Parathyroid adenoma (tissue), 2 donors: ENCODE measurements at regions not wholly inside any gene's neighbourhood (a gene's known extent, or its start where the extent isn't known, plus 50 kb on each side); places are given as distances from the start of the nearest gene placed in this dataset.

Source experiments
- H2AFZ ChIP-seq: fragments of 300-600 bp; sonication (generic); one replicate; pipeline ENCODE4 v1.7.0; 2017; ENCODE audit warnings: antibody characterized with exemption, mild to moderate bottlenecking
- H3K27ac ChIP-seq: fragments of 300-600 bp; sonication (generic); one replicate; pipeline ENCODE4 v1.7.0; 2017
- H3K27me3 ChIP-seq: fragments of 300-600 bp; sonication (generic); one replicate; pipeline ENCODE4 v1.7.0; 2017; ENCODE audit warnings: low read length; ENCODE audit not compliant: control insufficient read depth, insufficient read depth
- H3K36me3 ChIP-seq: fragments of 300-600 bp; sonication (generic); one replicate; pipeline ENCODE4 v1.7.0; 2017; ENCODE audit warnings: low read length; ENCODE audit not compliant: control insufficient read depth, insufficient read depth
- H3K4me1 ChIP-seq: fragments of 300-600 bp; sonication (generic); one replicate; pipeline ENCODE4 v1.7.0; 2017; ENCODE audit warnings: control low read depth
- H3K4me2 ChIP-seq: fragments of 300-600 bp; sonication (generic); one replicate; pipeline ENCODE4 v1.7.0; 2017; ENCODE audit warnings: low read length
- H3K4me3 ChIP-seq: fragments of 300-600 bp; sonication (generic); one replicate; pipeline ENCODE4 v1.7.0; 2017; ENCODE audit warnings: low read depth, low read length
- H3K79me2 ChIP-seq: fragments of 300-600 bp; sonication (generic); one replicate; pipeline ENCODE4 v1.7.0; 2017; ENCODE audit warnings: control low read depth
- H3K9ac ChIP-seq: fragments of 300-600 bp; sonication (generic); one replicate; pipeline ENCODE4 v1.7.0; 2017; ENCODE audit warnings: mild to moderate bottlenecking
- H3K9me3 ChIP-seq: fragments of 300-600 bp; sonication (generic); one replicate; pipeline ENCODE4 v1.7.0; 2017; ENCODE audit warnings: low read length; ENCODE audit not compliant: control insufficient read depth
- CTCF ChIP-seq: fragments of 300-600 bp; sonication (generic); IDR thresholded peaks from one replicate; pipeline ENCODE4 v1.7.0; 2017; ENCODE audit warnings: antibody characterized with exemption, mild to moderate bottlenecking
- donor health status: primary hyperparathyroidism.

DNA sequence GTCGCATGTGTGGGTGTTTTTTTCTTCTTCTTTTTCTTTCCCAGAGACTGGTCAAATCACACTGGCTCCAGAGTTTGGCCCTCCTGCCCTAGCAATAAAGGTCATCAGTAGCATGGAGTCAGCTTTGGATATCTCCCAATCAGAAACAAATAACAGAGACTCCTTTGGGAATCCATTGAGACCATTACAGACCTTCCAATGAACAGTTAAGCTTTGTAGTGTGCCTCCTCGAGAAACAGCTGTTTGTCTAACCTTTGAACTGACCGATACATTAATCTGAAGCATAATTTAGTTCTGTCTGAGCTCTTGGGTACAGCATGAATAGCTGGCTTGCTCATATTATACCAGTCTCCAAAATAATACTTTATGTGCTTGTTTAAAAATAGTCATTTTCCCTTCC, 1103.2 kb downstream of the GATA3 start:
- Histone ChIP-seq H3K27me3 (no peaks in the 10 kb centered on the region), H3K4me1 (no peaks in the 10 kb centered on the region), H3K9me3 (no peaks in the 10 kb centered on the region), H3K27ac (no peak overlapping the region), H2AFZ (no peak overlapping the region), H3K36me3 (no peaks in the 10 kb centered on the region), H3K79me2 (no peaks in the 10 kb centered on the region), H3K4me3 (no peak overlapping the region), H3K4me2 (no peak overlapping the region), H3K9ac (no peak overlapping the region)
- no peak for TF ChIP-seq CTCF

DNA sequence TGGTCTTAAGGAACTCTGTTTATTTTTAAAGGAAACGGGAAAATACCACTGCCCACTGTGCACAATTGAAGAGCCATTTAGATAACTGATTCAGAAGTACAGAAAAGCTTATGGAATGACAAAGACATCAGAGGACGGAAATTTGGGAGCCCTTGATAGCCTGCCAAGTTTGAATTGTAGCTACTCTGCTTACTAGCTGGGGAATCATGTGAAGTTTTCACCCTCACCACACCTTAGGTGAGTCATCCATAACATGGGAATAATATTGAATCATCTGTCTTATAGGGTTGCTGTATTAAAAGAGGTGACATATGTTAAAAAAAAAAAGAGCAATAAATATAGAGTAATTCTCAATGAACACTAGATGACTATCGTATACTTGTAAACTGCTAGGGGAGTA, 1104.2 kb downstream of the GATA3 start:
- H3K4me2 ChIP-seq = no peak overlapping the region
- no peak overlapping the region for H3K9ac ChIP-seq
- no peaks in the 10 kb centered on the region for H3K9me3 ChIP-seq
- no peaks in the 10 kb centered on the region for H3K79me2 ChIP-seq
- H3K4me1 ChIP-seq = no peaks in the 10 kb centered on the region
- H2AFZ ChIP-seq = no peak overlapping the region
- TF ChIP-seq CTCF = no peak
- no peaks in the 10 kb centered on the region for H3K36me3 ChIP-seq
- H3K27me3 ChIP-seq = no peaks in the 10 kb centered on the region
- H3K4me3 ChIP-seq = no peak overlapping the region
- H3K27ac ChIP-seq = no peak overlapping the region

- H3K9me3 ChIP-seq = no peaks in the 10 kb centered on the region
- H3K4me3 ChIP-seq = no peak overlapping the region
- no peaks in the 10 kb centered on the region for H3K79me2 ChIP-seq
- no peak overlapping the region for H3K4me2 ChIP-seq
- H3K27ac ChIP-seq = no peak overlapping the region
- H2AFZ ChIP-seq = no peak overlapping the region
- no peaks in the 10 kb centered on the region for H3K27me3 ChIP-seq
- H3K36me3 ChIP-seq = no peaks in the 10 kb centered on the region
- H3K9ac ChIP-seq = no peak overlapping the region
- no peak for TF ChIP-seq CTCF
- H3K4me1 ChIP-seq = no peaks in the 10 kb centered on the region
Measured at GRCh38 chr10:9160275-9160674, 1105.8 kb downstream of the GATA3 start.

- no peaks in the 10 kb centered on the region for H3K27me3 ChIP-seq
- no peak for TF ChIP-seq CTCF
- H3K4me1 ChIP-seq = no peaks in the 10 kb centered on the region
- H3K9ac ChIP-seq = no peak overlapping the region
- H2AFZ ChIP-seq = no peak overlapping the region
- no peaks in the 10 kb centered on the region for H3K9me3 ChIP-seq
- H3K79me2 ChIP-seq = no peaks in the 10 kb centered on the region
- no peaks in the 10 kb centered on the region for H3K36me3 ChIP-seq
- H3K4me2 ChIP-seq = no peak overlapping the region
- no peak overlapping the region for H3K4me3 ChIP-seq
- H3K27ac ChIP-seq = no peak overlapping the region
Measured at GRCh38 chr10:9163699-9164098, 1109.2 kb downstream of the GATA3 start.

GRCh38 chr10:9166770-9167169, 1112.3 kb downstream of the GATA3 start:
- Histone ChIP-seq H3K4me3 (no peak overlapping the region), H3K27ac (no peak overlapping the region), H3K9ac (no peak overlapping the region), H3K27me3 (no peaks in the 10 kb centered on the region), H3K4me2 (no peak overlapping the region), H3K9me3 (no peaks in the 10 kb centered on the region), H3K36me3 (no peaks in the 10 kb centered on the region), H3K79me2 (no peaks in the 10 kb centered on the region), H3K4me1 (no peaks in the 10 kb centered on the region), H2AFZ (no peak overlapping the region)
- no peak for TF ChIP-seq CTCF
